ENCODE measurements at regions not wholly inside any gene's neighbourhood (a gene's known extent, or its start where the extent isn't known, plus 50 kb on each side); places are given as distances from the start of the nearest gene placed in this dataset.

GRCh38 chr4:101710806-101711205 lies 79.7 kb upstream of the BANK1 start:
- intact Hi-C loops (cut with DNase I) = no loop called here
- Histone ChIP-seq H3K9me3 (no peaks in the 10 kb centered on the region), H3K4me1 (no peaks in the 10 kb centered on the region), H3K36me3 (no peaks in the 10 kb centered on the region), H3K27ac (no peak overlapping the region), H3K27me3 (no peaks in the 10 kb centered on the region), H3K4me3 (no peak overlapping the region)
- TF ChIP-seq CTCF (IDR thresholded peaks at IDR 0.05) = no peak
- no peak for TF ChIP-seq POLR2AphosphoS5 (IDR thresholded peaks at IDR 0.05; ENCODE audit: insufficient read depth in 1 of 2, low read depth in 1 of 2)
- no peak for TF ChIP-seq POLR2A (IDR thresholded peaks at IDR 0.05)
- no peak for DNase-seq (ENCODE audit: extremely low spot score in 2 of 2)

GRCh38 chr4:101708293-101709039 lies 82.1 kb upstream of the BANK1 start:
- intact Hi-C loops (cut with DNase I) = no loop called here
- TF ChIP-seq POLR2AphosphoS5 (IDR thresholded peaks at IDR 0.05; ENCODE audit: insufficient read depth in 1 of 2, low read depth in 1 of 2) = no peak
- no peak for TF ChIP-seq CTCF (IDR thresholded peaks at IDR 0.05)
- no peak for TF ChIP-seq POLR2A (IDR thresholded peaks at IDR 0.05)
- Histone ChIP-seq H3K4me1 (no peaks in the 10 kb centered on the region), H3K9me3 (no peaks in the 10 kb centered on the region), H3K36me3 (no peaks in the 10 kb centered on the region), H3K4me3 (no peak overlapping the region), H3K27ac (no peak overlapping the region), H3K27me3 (no peaks in the 10 kb centered on the region)
- DNase-seq (ENCODE audit: extremely low spot score in 2 of 2) = no peak

- Histone ChIP-seq H3K27ac (no peak overlapping the region), H3K4me3 (no peak overlapping the region), H3K9me3 (no peaks in the 10 kb centered on the region), H3K36me3 (no peaks in the 10 kb centered on the region), H3K4me1 (no peaks in the 10 kb centered on the region), H3K27me3 (no peaks in the 10 kb centered on the region)
- intact Hi-C loops (cut with DNase I) = no loop called here
- TF ChIP-seq POLR2AphosphoS5 (IDR thresholded peaks at IDR 0.05; ENCODE audit: insufficient read depth in 1 of 2, low read depth in 1 of 2) (no peak), CTCF (IDR thresholded peaks at IDR 0.05) (no peak), POLR2A (IDR thresholded peaks at IDR 0.05) (no peak)
- no peak for DNase-seq (ENCODE audit: extremely low spot score in 2 of 2)
Measured at GRCh38 chr4:101707596-101707995, 82.9 kb upstream of the BANK1 start.

- no peaks in the 10 kb centered on the region for H3K36me3 ChIP-seq
- no peaks in the 10 kb centered on the region for H3K9me3 ChIP-seq
- intact Hi-C loops (cut with DNase I) = no loop called here
- H3K27ac ChIP-seq = no peak overlapping the region
- no peaks in the 10 kb centered on the region for H3K4me1 ChIP-seq
- no peak overlapping the region for H3K4me3 ChIP-seq
- no peaks in the 10 kb centered on the region for H3K27me3 ChIP-seq
- TF ChIP-seq POLR2AphosphoS5 (IDR thresholded peaks at IDR 0.05; ENCODE audit: insufficient read depth in 1 of 2, low read depth in 1 of 2) (no peak), CTCF (IDR thresholded peaks at IDR 0.05) (no peak), POLR2A (IDR thresholded peaks at IDR 0.05) (no peak)
- no peak for DNase-seq (ENCODE audit: extremely low spot score in 2 of 2)
Measured at GRCh38 chr4:101706535-101707057, 83.9 kb upstream of the BANK1 start.

GRCh38 chr4:101701551-101701950 lies 89.0 kb upstream of the BANK1 start:
- no peak for TF ChIP-seq CTCF (IDR thresholded peaks at IDR 0.05)
- TF ChIP-seq POLR2A (IDR thresholded peaks at IDR 0.05) = no peak
- TF ChIP-seq POLR2AphosphoS5 (IDR thresholded peaks at IDR 0.05; ENCODE audit: insufficient read depth in 1 of 2, low read depth in 1 of 2) = no peak
- intact Hi-C loops (cut with DNase I) = no loop called here

More at GRCh38 chr4:101701551-101701950, 89.0 kb upstream of the BANK1 start:
- Histone ChIP-seq H3K4me1 (no peaks in the 10 kb centered on the region), H3K27me3 (no peaks in the 10 kb centered on the region), H3K9me3 (no peaks in the 10 kb centered on the region), H3K27ac (no peak overlapping the region), H3K4me3 (no peak overlapping the region), H3K36me3 (no peaks in the 10 kb centered on the region)
- DNase-seq (ENCODE audit: extremely low spot score in 2 of 2) = no peak

Measured in vagina (tissue), 2 donors.